ENCODE measurements at regions not wholly inside any gene's neighbourhood (a gene's known extent, or its start where the extent isn't known, plus 50 kb on each side); places are given as distances from the start of the nearest gene placed in this dataset.
"Not testable (repeated sequence)": the region's sequence is repeated elsewhere in the genome, so short reads cannot be mapped to it uniquely, and the experiment has no call there.

DNA sequence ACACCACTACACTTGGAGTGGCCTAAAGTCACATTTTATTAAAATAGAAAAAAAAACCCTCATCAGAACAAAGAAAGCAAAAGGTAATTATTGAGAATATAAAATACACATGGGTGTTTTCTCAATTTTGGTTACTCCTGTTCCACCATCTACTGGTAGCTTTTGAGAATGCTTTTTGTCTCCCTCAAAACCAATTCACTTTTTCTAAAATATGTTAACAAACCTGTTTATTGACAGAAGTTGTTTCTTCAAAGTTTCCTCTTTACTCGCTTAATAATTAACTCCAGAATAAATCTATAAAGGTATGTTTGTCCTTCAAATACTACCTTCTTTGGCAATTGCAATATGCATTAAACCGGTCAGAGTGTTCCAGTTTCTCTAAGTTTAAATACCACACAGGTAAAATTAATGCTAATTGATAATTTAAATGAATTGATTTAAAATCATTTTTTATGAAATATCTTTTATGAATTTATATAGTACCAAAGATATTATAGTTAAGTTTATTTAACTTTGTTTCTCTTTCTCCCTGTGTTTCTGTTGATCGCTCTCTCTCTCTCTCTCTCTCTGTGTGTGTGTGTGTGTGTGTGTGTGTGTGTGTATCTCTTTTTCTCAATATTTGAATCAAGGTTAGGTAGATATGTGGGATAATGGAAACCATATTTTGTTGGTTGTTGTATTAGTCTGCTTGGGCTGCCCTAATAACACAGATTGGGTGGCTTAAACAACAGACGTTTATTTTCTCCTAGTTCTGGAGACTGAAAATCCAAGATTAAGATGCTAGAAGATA, 487.4 kb downstream of the PRDM9 start:
- no peak for DNase-seq

DNA sequence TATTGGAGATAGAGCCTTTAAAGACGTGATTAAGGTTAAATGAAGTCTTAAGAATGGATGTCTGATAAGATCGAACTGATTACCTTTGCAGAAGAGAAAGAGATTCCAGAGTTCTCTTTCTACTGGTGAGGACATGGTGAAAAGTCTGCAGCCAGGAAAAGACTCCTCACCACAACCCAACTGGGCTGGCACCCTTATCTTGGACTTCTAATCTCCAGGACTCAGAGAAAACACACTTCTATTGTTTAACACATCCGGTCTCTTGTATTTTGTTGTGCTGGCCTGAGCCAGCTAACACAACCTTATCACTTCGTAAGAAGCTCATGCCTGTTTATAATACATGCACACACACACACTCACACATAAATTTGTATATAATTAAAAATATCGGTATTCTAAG, 489.1 kb downstream of the PRDM9 start:
- DNase-seq: no peak

DNA sequence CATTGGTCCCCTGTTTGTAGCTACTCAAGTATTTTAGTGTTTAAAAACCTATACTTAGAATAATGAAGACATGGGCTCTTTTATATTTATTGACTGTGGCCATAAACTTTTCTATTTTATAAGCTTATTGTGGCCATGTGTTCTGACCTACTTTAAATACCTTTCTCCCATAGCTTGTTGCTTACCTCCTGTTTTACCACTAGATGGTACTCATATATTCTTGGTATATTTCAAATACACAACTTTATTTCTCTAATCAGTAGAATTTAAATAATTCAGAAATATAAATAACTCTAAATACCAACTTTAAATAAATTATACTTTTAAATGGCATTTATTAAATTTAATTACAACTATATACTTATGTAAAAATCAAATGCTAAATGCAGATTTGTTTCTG, 498.0 kb downstream of the PRDM9 start:
- no peak for DNase-seq

DNA sequence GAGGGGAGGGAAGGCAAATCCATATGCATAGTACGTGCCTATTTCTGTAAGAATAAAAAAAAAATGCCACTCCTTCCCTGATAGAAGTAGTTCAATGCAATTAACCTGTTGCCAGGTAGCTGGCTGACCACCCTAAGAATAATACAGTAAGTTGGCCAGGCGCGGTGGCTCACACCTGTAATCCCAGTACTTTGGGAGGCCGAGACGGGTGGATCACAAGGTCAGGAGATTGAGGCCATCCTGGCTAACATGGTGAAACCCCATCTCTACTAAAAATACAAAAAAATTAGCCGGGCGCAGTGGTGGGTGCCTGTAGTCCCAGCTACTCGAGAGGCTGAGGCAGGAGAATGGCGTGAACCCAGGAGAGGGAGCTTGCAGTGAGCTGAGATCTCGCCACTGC, 510.3 kb downstream of the PRDM9 start:
- not testable (repeated sequence) for DNase-seq

DNA sequence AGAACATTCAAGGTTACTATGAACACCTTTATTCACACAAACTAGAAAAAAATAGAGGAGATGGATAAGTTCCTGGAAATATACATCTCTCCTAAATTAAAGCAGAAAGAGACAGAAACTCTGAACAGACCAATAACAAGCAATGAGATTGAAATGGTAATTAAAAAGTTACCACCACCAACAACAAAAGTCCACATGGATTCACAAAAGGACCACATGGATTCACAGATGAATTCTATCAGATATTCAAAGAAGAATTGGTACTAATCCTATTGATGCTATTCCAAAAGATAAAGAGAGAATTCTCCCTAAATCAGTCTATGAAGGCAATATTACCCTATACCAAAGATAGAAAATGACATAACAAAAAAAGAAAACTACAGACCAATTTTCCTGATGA, 518.9 kb downstream of the PRDM9 start:
- DNase-seq: no peak

DNA sequence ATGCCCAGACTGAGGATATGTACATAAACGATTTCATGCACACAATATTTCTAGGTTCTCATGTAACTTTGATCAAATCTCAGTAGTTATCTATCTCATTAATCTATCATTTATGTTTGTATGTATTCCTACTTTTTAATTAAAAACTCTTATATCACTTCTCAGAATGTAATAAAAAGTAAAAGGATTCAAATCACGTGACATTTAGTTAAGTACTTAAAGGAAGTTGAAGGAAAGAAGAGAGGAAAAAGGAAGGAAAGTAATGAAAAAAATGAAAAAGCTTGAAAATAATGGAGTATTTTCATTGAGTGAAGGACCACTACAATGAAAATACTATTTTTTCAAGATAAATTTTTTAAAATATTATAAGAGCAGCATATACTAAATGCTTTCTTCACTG, 535.3 kb downstream of the PRDM9 start:
- DNase-seq: no peak

DNA sequence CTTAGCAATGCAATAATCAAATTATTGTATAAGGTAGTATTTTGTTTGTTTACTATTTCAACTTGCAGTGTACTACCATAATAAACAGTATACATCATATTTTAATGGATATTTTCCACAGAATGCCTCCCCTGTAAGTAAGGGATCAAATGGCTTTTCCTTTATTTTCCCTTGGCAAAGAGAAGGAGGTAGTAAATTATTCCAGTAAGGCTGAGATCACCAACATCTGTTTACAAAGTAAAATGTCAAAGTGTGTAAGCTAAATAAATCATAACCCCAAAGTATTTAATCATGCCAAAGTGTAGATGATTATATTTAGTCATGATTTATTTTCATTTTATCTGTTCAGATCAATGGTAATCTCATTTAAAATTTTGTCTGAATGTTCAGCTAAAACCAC, 537.6 kb downstream of the PRDM9 start:
- no peak for DNase-seq

DNA sequence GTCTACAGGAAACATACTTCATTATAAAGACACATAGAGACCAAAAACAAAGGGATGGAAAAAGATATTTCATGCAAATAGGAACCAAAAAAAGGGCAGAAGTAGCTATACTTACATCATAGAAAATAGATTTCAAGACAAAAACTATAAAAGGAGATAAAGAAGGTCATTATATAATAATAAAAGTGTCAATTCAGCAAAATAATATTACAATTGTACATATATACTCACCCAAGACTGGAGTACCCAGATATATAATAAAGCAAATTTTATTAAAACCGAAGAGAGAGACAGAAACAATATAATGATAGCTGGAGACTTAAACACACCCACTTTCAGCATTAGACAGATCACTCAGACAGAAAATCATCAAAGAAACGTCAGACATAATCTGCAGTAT, 546.3 kb downstream of the PRDM9 start:
- DNase-seq: no peak

DNA sequence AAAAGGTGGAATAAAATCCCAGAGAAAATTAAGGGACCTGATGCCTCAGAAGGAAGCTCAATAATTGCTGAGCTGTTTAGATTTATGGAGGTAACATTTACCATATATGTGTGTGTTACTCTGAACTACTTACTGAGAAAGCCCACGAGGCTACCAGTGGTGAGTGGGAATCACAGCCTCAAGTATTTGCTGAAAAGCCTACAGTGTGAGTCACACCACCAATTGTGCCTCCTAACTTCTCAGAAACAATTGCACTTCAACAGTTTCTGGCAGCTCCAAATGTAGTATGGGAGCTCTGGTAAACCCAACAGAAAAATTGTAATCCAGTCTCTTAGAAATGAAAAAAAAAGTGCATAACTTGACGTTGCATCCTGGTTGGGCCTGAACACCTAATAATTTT, 551.6 kb downstream of the PRDM9 start:
- DNase-seq: no peak

DNA sequence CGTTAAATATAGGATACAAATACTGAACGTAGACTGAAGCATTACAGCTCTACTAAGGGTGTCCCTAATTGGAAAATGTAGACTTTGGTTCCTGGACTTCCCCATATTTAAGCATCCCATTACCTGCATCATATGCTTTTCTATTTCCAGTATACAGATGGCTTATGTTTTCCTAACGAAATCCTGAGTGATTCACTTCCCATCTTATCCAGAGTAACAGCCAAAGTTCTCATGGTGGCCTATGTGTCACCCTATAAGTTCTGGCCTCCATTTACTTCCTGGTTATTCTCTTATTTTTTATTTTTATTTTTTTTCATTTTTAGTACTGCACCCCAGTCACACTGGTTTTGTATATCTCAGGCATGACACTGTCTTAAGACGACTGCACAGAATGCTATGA, 552.3 kb downstream of the PRDM9 start:
- no peak for DNase-seq

DNA sequence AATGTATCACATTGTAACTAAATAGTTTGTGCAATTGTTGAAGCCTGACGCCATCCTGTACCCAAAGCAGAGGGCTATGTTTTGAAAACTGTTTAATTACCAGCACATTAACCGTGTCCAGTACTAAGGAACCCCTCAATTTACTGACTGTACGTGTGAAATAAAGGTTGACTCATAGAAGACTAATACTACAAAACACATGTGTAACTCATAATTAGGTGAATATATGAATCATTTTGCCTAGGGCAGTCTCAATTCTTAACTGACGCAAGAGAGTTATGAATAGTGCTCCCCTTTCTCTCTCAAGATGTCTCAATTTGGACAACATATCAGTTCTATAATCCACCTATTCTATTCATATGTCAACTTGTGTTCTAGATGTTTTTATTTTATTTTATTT, 558.4 kb downstream of the PRDM9 start:
- no peak for DNase-seq

DNA sequence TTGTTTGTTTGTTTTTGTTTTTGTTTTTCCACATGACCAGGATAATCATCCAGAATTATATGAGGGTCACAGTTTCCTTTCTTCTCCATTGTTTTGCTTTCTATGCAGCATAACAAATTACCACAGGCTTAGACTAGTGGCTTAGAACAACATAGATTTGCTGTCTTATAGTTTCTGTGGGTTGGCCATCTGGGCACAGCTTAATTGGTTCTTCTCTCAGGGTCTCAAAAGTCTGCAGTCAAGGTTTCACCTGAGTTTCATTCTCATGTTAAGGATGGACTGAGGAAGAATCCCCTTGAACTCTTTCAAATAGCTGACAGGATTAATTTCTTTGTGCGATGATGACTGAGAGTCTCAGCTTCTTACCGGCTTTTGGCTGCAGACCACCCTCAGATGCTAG, 559.8 kb downstream of the PRDM9 start:
- no peak for DNase-seq

DNA sequence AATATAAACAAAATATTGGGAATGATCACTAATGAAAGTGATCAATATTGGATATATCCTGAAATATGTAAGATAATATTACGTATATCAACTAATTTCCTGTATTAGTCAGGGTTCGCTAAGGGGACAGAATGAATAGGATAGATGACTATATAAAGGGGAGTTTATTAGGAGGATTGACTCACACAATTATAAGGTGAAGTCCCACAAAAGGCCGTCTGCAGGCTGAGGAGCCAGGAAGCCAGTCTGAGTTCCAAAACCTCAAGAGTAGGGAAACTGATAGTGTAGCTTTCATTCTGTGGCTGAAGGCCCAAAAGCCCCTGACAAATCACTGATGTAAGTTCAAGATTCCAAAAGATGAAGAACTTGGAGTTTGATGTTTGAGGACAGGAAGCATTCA, 561.1 kb downstream of the PRDM9 start:
- no peak for DNase-seq

DNA sequence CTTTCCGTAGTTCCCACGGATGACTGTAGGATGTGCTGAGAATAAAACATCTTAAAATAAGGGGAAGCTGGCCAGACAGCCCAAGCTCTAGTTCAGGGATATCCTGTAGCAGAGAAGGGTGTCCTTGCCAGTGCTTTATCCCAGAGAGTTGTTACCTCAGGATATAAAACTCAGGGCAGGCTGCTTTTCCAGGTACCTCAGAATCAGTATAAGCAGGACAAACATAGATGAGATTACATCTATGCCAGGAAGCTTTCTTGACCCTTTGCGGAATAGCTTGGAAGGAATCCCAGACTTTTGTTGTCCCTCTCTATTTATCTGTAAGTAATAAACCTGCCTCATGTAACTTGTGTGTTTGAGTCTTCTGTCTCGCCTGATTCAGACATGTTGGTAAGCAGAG, 565.7 kb downstream of the PRDM9 start:
- DNase-seq: no peak

DNA sequence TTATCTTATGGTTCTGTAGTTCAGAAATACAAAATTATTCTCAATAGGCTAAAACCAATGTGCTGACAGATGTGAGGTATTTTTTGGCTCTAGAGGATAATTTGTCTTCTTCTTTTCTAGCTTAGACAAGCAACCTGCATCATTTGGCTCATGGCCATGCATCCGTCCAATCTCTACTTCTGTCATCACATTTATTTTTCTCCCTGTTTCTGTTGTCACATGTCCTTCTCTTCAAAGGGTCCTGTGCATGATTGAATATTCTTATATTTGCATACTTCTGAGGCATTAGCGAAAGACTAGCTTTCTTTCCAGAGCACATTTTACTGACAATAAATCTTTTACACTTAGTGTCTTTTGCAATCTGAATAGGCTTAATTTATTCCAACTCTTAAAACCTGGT, 564.7 kb downstream of the CDH10 start:
- no peak for DNase-seq

DNA sequence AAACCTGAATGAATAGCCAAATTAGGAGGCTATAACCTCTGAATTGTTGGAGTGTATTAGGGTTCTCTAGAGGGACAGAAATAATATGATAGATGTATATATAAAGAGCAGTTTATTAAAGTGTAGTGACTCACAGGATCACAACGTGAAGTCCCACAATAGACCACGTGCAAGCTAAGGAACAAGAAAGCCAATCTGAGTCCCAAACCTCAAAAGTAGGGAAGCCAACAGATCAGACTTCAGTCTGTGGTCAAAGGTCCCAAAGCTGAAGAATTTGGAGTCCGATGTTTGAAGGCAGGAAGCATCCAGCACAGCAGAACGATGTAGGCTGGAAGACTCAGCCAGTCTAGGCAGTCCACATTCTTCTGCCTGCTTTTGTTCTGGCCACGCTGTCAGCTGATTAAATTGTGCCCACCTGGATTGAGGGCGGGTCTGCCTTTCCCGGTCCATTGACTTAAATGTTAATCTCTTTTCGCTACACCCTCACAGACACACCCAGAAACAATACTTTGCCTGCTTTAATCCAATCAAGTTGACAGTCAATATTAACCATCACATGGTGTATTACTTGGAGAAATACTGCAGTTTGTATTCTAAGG, 550.6 kb downstream of the CDH10 start:
- DNase-seq: no peak

DNA sequence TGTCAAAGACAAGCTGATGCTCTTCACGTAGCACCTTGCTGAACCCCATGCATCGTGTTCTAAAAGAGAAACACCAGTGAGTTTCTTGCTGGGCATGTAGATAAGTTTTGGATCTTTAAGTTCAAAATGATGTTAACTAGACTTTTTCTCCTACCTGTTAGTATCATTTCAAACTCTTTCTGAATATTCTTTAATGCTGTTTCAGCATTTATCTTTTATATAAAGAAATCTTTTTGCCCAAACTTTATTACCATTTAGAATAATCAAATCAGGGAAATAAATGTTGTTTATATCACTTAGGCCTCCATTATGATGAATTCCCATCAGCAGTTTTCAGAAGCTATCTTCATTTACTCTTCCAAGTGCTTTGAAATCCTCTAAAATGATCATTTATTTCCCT, 542.8 kb downstream of the CDH10 start:
- no peak for DNase-seq

DNA sequence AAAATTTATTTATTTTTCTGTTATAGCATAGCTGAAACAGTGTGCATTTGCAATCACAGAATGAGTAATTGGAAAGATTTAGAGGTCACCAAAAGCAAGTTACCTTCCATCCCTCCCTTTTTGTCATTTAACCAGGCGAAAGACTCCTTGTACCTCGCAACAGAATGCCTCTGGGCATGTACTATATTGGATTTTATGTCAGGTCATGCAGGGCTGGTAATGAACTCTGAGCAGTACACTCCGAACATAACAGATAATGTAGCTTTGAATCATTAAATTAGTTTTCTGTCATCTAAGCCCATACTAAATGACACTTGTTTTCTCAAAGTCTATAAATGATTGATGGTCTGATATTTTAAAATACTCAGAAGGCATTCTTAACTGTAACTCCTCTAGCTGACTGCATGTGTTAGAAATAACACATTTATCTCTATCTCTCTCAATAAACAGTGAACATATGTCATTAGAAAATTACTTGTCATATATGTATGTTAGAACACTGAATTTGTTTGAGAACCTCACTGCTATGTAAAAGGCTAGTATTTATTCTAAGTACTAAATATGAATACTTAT, 541.2 kb downstream of the CDH10 start:
- no peak for DNase-seq

DNA sequence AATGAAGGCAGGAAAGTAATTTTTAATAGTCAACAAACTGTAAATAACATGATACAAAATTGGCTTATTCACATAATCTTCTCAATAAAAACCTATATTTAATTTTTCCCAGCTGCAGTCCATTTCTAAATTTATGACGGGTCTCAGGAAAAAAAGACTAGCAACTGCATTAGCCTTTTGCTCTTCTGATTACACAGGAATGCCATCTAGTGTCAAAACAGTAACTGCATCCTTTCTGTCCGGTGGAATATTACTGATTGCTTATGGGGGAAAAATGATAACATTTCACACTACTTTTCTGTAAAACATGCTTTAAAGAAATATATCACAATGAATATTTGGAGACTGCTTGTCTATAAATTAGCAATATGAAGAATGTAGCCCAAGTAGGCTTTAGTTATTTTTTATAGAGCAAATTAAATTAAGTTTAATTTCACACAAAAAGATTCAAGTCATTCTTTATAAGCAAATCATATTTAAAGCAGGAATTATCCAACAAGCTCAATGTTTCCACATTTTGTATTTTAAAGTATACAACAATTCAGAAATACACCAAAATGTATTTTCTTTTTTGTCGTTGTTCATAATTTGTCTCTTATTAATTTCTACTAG, 534.7 kb downstream of the CDH10 start:
- no peak for DNase-seq

DNA sequence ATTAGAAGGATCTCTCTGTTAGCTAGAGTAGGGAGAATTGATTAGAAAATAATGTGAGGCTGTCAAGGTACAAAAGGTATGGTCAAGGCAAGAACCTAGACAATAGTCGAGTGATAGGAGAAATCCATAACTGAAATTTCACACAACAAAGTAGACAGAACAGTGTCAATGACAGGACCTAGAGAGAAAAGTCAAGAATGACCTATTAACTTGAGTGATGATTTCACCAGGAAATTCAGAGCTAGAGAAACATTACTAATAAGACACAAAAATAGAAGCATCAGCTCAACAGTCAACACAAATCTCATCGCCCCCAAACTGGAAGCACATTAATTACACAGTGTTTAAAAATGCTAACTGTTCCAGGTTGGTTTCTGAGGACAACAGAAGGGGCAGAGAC, 532.4 kb downstream of the CDH10 start:
- DNase-seq: no peak

DNA sequence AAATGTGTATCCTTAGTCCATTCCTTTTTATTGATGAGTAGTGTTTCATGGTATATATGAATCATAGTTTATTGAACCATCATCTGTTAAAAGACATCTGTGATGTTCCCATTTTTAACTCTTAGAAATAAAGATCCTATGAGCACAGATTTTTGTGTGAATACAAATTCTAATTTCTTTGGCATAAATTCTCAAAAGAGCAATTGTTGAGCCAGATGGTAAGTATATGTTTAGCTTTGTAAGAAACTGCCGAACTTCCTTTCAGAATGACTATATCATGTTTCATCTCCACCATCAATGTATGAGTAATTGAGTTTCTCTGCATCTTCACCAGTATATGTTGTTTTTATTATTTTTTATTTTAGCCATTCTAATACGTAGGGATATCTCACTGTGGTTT, 526.4 kb downstream of the CDH10 start:
- DNase-seq: no peak

DNA sequence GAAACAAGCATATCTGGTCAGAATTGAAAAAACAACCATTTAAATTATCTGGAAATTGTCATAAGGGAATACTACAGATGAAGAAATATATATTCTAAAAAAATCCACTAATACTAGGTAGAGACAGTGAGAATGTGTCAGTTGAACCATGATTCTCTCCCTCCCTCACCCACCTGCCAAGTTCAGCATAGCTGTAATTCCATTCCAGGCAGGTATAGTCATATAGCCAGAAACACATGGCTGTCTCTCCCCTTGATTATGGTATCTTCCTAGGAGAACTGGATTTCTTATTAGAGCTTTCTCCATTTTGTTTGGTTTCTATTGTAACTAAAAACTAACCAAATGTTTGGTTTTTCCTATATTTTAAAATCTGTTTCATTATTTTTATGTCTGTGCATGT, 509.2 kb downstream of the CDH10 start:
- DNase-seq: no peak

DNA sequence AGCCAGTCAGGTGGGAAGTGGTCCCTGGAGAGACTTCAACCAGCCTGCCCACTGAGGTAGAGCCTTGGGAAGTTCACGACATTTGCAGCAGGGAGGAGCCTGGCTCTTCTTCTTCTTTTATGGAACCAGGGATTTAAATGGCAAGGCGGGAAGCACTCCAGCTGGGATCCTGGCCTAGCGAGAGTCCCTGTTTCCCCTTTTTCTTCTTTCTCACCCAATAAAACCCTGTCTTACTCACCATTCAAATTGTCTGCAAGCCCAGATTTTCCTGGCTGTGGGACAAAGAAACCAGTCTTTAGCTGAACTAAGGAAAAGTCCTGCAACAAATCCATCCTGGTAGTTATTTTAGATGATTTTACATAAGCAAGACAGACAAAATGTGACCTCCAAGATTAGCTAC, 503.7 kb downstream of the CDH10 start:
- no peak for DNase-seq

DNA sequence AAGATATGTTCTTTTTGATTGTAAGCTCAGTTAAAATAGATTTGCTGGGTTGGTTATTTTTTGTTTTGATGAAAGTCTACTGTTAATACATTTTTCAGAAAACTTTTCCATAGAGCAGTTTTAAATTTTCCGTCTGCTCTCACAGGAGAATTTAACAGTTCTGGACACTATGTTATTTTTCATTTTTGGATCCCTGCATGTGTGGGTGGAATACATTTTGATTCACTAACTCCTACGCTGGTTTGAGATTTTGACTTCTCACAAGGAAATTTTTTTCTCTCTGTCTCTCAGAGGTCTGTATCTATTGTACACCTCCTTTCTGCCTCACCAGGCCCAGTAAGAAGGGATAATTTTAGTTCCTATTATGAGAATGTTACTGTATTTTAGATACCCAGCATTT, 502.4 kb downstream of the CDH10 start:
- DNase-seq: no peak

All from stimulated activated naive CD4-positive, alpha-beta T cell (primary cell).